NCI-H1417 (cell line): ENCODE measurements at regions not wholly inside any gene's neighbourhood (a gene's known extent, or its start where the extent isn't known, plus 50 kb on each side); places are given as distances from the start of the nearest gene placed in this dataset.
"Not testable (repeated sequence)": the region's sequence is repeated elsewhere in the genome, so short reads cannot be mapped to it uniquely, and the experiment has no call there.

Experiments used
- DNase-seq, 3 experiments: peaks; one replicate each; lab custom pipeline; 2025; lab: John Stamatoyannopoulos, UW

GRCh38 chr19:28326746-28327145 lies 886.2 kb downstream of the UQCRFS1 start:
- DNase-seq = no peak

- DNase-seq = no peak
These were observed 888.5 kb downstream of the UQCRFS1 start for GRCh38 chr19:28324275-28325060.

- DNase-seq = no peak
These were observed 890.0 kb downstream of the UQCRFS1 start for GRCh38 chr19:28322945-28323344.

- DNase-seq = no peak
These were observed 890.5 kb downstream of the UQCRFS1 start for GRCh38 chr19:28322491-28322890.

GRCh38 chr19:28319918-28320317 lies 893.0 kb downstream of the UQCRFS1 start:
- DNase-seq = no peak

GRCh38 chr19:28319227-28319626 lies 893.7 kb downstream of the UQCRFS1 start:
- DNase-seq = no peak

GRCh38 chr19:28318469-28319179 lies 894.3 kb downstream of the UQCRFS1 start:
- no peak for DNase-seq

- DNase-seq = no peak
These were observed 896.5 kb downstream of the UQCRFS1 start for GRCh38 chr19:28316464-28316863.

GRCh38 chr19:28314756-28315155 lies 898.2 kb downstream of the UQCRFS1 start:
- no peak for DNase-seq

- no peak for DNase-seq
These were observed 898.7 kb downstream of the UQCRFS1 start for GRCh38 chr19:28314287-28314686.

- DNase-seq = no peak
These were observed 899.3 kb downstream of the UQCRFS1 start for GRCh38 chr19:28313633-28314032.

- DNase-seq = no peak
These were observed 900.7 kb downstream of the UQCRFS1 start for GRCh38 chr19:28312269-28312668.

GRCh38 chr19:28310829-28311228 lies 902.1 kb downstream of the UQCRFS1 start:
- not testable (repeated sequence) for DNase-seq

- DNase-seq = no peak
These were observed 903.9 kb downstream of the UQCRFS1 start for GRCh38 chr19:28309070-28309469.

- no peak for DNase-seq
These were observed 905.0 kb downstream of the UQCRFS1 start for GRCh38 chr19:28307963-28308362.

GRCh38 chr19:28307487-28307886 lies 905.5 kb downstream of the UQCRFS1 start:
- no peak for DNase-seq

- DNase-seq = no peak
These were observed 907.4 kb downstream of the UQCRFS1 start for GRCh38 chr19:28305513-28305912.

GRCh38 chr19:28303502-28303901 lies 909.4 kb downstream of the UQCRFS1 start:
- DNase-seq = no peak

GRCh38 chr19:28301961-28302360 lies 911.0 kb downstream of the UQCRFS1 start:
- DNase-seq = no peak

GRCh38 chr19:28301463-28301862 lies 911.5 kb downstream of the UQCRFS1 start:
- no peak for DNase-seq

GRCh38 chr19:28299649-28300048 lies 913.3 kb downstream of the UQCRFS1 start:
- no peak for DNase-seq

- DNase-seq = no peak
These were observed 915.3 kb downstream of the UQCRFS1 start for GRCh38 chr19:28297586-28298157.

GRCh38 chr19:28297036-28297435 lies 915.9 kb downstream of the UQCRFS1 start:
- no peak for DNase-seq
